WERI-Rb-1 (cell line): ENCODE measurements at regions not wholly inside any gene's neighbourhood (a gene's known extent, or its start where the extent isn't known, plus 50 kb on each side); places are given as distances from the start of the nearest gene placed in this dataset.

Experiments used
- DNase-seq: peaks from one replicate; pipeline ENCODE4 v3.0.0-alpha.2; 2020
- H3K27ac ChIP-seq: fragments of 250-450 bp; sonication (Bioruptor Pico); 2 replicates; pipeline ENCODE4 v1.5.1; 2020; ENCODE audit warnings: mild to moderate bottlenecking, moderate library complexity
- H3K27me3 ChIP-seq: fragments of 250-450 bp; sonication (Bioruptor Pico); 2 replicates; pipeline ENCODE4 v1.5.1; 2021; ENCODE audit warnings: mild to moderate bottlenecking, low read depth, moderate library complexity; ENCODE audit not compliant: insufficient read depth, severe bottlenecking
- H3K36me3 ChIP-seq: fragments of 250-450 bp; sonication (Bioruptor Pico); 2 replicates; pipeline ENCODE4 v1.5.1; 2020; ENCODE audit warnings: mild to moderate bottlenecking, moderate library complexity
- H3K4me3 ChIP-seq: 2 replicates; pipeline ENCODE4 v1.5.1; 2011; ENCODE audit warnings: low read depth, mild to moderate bottlenecking, control low read depth, low read length
- H3K9me3 ChIP-seq: fragments of 250-450 bp; sonication (Bioruptor Pico); 2 replicates; pipeline ENCODE4 v1.5.1; 2021; ENCODE audit warnings: mild to moderate bottlenecking, moderate library complexity; ENCODE audit not compliant: severe bottlenecking
- CTCF ChIP-seq: IDR thresholded peaks from 2 replicates; pipeline ENCODE4 v1.5.1; 2011; ENCODE audit warnings: low read depth, mild to moderate bottlenecking, control low read depth, inconsistent platforms, low read length

- DNase-seq, result peak; percentile 16
- no peak overlapping the region for H3K27ac ChIP-seq
- no peaks in the 10 kb centered on the region for H3K9me3 ChIP-seq
- TF ChIP-seq CTCF, result no peak
- H3K27me3 ChIP-seq, result no peaks in the 10 kb centered on the region
- H3K36me3 ChIP-seq, result no peaks in the 10 kb centered on the region
- no peak overlapping the region for H3K4me3 ChIP-seq
These were observed 1365.7 kb upstream of the C9orf72 start for GRCh38 chr9:28938981-28939380.

GRCh38 chr9:28941856-28942255 lies 1368.6 kb upstream of the C9orf72 start:
- no peaks in the 10 kb centered on the region for H3K9me3 ChIP-seq
- H3K27me3 ChIP-seq, result no peaks in the 10 kb centered on the region
- H3K27ac ChIP-seq, result no peak overlapping the region
- no peak overlapping the region for H3K4me3 ChIP-seq
- no peak for DNase-seq
- H3K36me3 ChIP-seq, result no peaks in the 10 kb centered on the region
- no peak for TF ChIP-seq CTCF

- Histone ChIP-seq H3K9me3 (no peaks in the 10 kb centered on the region), H3K27me3 (no peaks in the 10 kb centered on the region), H3K36me3 (no peaks in the 10 kb centered on the region), H3K27ac (no peak overlapping the region), H3K4me3 (no peak overlapping the region)
- no peak for DNase-seq
- no peak for TF ChIP-seq CTCF
These were observed 1369.7 kb upstream of the C9orf72 start for GRCh38 chr9:28942941-28943340.

GRCh38 chr9:28946648-28947047 lies 1373.4 kb upstream of the C9orf72 start:
- Histone ChIP-seq H3K27me3 (no peaks in the 10 kb centered on the region), H3K9me3 (no peaks in the 10 kb centered on the region), H3K4me3 (no peak overlapping the region), H3K27ac (no peak overlapping the region), H3K36me3 (no peaks in the 10 kb centered on the region)
- DNase-seq, result no peak
- no peak for TF ChIP-seq CTCF

GRCh38 chr9:28951945-28952344 lies 1378.7 kb upstream of the C9orf72 start:
- Histone ChIP-seq H3K9me3 (no peaks in the 10 kb centered on the region), H3K36me3 (no peaks in the 10 kb centered on the region), H3K4me3 (no peak overlapping the region), H3K27me3 (no peaks in the 10 kb centered on the region), H3K27ac (no peak overlapping the region)
- no peak for DNase-seq
- TF ChIP-seq CTCF, result peak; percentile 42; the same call in 1 of the 2 replicates

- Histone ChIP-seq H3K27ac (no peak overlapping the region), H3K27me3 (no peaks in the 10 kb centered on the region), H3K4me3 (no peak overlapping the region), H3K36me3 (no peaks in the 10 kb centered on the region), H3K9me3 (no peaks in the 10 kb centered on the region)
- TF ChIP-seq CTCF, result no peak
- no peak for DNase-seq
These were observed 1383.0 kb upstream of the C9orf72 start for GRCh38 chr9:28956116-28956880.
